ENCODE measurements at regions not wholly inside any gene's neighbourhood (a gene's known extent, or its start where the extent isn't known, plus 50 kb on each side); places are given as distances from the start of the nearest gene placed in this dataset.

DNA sequence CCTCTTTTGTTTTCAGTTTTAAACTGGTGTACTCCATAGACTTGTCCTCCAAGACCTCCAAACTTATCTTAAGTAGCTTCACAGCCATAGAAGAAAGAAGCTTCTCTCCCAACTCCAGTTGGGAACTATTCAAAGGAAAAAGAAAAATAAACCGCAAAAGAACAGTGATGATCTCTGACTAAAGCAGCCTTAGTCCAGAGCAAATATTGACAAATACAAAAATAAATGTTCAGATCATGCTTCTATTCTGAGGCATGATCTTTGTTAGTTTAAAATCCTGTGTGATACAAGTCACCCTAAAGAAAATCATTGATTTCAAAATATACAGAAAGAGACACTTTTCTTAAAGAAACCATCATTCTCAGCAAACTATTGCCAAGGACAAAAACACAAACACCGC is 373.0 kb upstream of the SMIM30 start:
- H3K36me3 ChIP-seq (ENCODE audit: insufficient read depth, low read length) = no peaks in the 10 kb centered on the region
- H3K4me2 ChIP-seq (ENCODE audit: low read length) = no peak overlapping the region

DNA sequence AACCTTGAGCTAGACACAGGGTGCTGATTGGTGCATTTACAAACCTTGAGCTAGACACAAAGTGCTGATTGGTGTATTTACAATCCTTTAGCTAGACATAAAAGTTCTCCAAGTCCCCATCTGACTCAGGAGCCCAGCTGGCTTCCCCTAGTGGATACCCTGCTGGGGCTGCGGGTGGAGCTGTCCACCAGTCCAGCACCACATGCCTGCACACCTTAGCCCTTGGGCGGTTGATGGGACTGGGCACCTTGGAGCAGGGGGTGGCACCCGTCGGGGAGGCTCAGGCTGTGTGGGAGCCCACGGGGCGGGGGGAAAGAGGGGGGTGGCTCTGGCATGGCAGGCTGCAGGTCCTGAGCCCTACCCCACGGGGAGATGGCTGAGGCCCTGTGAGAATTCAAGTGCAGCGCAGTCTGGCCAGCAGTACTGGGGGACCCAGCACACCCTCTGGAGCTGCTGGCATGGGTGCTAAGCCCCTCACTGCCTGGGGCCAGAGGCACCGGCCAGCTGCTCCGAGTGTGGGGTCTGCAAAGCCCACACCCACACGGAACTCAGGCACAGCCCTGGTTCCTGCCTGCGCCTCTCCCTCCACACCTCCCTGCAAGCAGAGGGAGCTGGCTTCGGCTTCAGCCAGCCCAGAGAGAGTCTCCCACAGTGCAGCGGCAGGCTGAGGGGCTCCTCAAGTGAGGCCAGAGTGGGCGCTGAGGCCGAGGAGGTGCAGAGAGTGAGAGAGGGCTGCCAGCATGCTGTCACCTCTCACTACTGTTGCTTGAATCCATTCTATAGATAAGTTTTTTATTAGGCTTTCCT is 369.8 kb upstream of the SMIM30 start:
- Histone ChIP-seq H3K36me3 (ENCODE audit: insufficient read depth, low read length) (no peaks in the 10 kb centered on the region), H3K27me3 (ENCODE audit: control insufficient read depth, insufficient read depth, low read length) (no peaks in the 10 kb centered on the region), H3K9ac (ENCODE audit: low read depth, low read length) (no peak overlapping the region), H3K4me3 (ENCODE audit: low read length) (no peak overlapping the region), H3K4me1 (ENCODE audit: control insufficient read depth, insufficient read depth, low read length) (no peaks in the 10 kb centered on the region), H3K9me3 (replicated peaks; ENCODE audit: low read length) (no peaks in the 10 kb centered on the region), H3K4me2 (ENCODE audit: low read length) (no peak overlapping the region)

More for the DNA sequence above, 373.0 kb upstream of the SMIM30 start:
- Histone ChIP-seq H3K27me3 (ENCODE audit: control insufficient read depth, insufficient read depth, low read length) (no peaks in the 10 kb centered on the region), H3K9ac (ENCODE audit: low read depth, low read length) (no peak overlapping the region), H3K9me3 (replicated peaks; ENCODE audit: low read length) (no peaks in the 10 kb centered on the region), H3K4me3 (ENCODE audit: low read length) (no peak overlapping the region), H3K4me1 (ENCODE audit: control insufficient read depth, insufficient read depth, low read length) (no peaks in the 10 kb centered on the region)

DNA sequence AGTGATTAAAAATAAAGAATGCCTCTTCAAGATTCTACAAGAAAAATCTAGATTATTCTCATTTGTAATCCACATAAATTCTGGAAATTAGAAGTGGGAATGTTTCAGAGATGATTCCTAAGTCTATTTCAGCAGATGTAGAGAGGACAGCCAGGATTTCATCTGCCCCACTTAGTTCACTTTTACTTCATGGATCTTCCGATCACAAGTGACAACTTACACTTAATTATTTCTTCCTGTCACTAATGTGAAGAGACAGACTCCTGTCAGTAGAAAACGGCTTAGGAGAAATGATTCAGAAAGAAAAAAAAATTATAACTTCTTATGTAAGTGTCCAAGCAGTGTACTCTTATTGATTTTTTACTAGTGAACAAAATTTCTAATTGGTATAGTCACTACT is 368.2 kb upstream of the SMIM30 start:
- Histone ChIP-seq H3K9ac (ENCODE audit: low read depth, low read length) (no peak overlapping the region), H3K36me3 (ENCODE audit: insufficient read depth, low read length) (no peaks in the 10 kb centered on the region), H3K4me3 (ENCODE audit: low read length) (no peak overlapping the region)

DNA sequence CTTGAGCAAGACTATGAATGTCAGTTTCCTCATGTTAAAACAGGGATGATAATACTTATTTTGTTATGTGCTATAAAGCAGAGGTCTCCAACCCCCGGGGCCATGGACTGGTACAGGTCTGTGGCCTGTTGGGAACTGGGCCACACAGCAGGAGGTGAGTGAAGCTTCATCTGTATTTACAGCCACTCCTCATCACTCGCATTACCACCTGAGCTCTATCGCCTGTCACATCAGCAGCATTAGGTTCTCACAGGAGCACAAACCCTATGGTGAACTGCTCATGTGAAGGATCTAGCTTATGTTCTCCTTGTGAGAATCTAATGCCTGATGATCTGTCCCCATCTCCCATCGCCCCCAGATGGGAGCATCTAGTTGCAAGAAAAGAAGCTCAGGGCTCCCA is 365.3 kb upstream of the SMIM30 start:
- H3K4me3 ChIP-seq (ENCODE audit: low read length) = no peak overlapping the region
- no peak overlapping the region for H3K9ac ChIP-seq (ENCODE audit: low read depth, low read length)
- H3K27me3 ChIP-seq (ENCODE audit: control insufficient read depth, insufficient read depth, low read length) = no peaks in the 10 kb centered on the region

More for the DNA sequence above, 368.2 kb upstream of the SMIM30 start:
- Histone ChIP-seq H3K4me1 (ENCODE audit: control insufficient read depth, insufficient read depth, low read length) (no peaks in the 10 kb centered on the region), H3K9me3 (replicated peaks; ENCODE audit: low read length) (no peaks in the 10 kb centered on the region), H3K4me2 (ENCODE audit: low read length) (no peak overlapping the region), H3K27me3 (ENCODE audit: control insufficient read depth, insufficient read depth, low read length) (no peaks in the 10 kb centered on the region)

DNA sequence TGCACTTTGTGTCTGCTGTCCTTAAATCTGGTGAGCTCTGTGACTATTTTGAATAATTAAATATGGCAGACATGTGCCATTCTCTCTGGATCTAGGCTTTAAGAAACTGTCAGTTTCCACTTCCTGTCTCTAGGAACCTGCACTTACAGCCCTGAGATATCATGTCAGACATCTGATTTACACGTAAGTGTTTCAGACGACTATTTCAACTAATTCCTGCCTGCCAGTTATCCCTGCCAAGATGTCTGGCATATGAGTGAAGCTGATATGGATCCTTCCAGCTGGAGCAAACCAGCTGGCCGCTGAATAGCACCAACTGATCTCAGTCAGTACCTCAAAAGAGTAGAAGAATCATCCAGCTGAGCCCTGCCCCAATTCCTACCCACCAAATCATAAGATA is 362.2 kb upstream of the SMIM30 start:
- Histone ChIP-seq H3K36me3 (ENCODE audit: insufficient read depth, low read length) (no peaks in the 10 kb centered on the region), H3K4me3 (ENCODE audit: low read length) (no peak overlapping the region), H3K9me3 (replicated peaks; ENCODE audit: low read length) (no peaks in the 10 kb centered on the region), H3K4me2 (ENCODE audit: low read length) (no peak overlapping the region), H3K4me1 (ENCODE audit: control insufficient read depth, insufficient read depth, low read length) (no peaks in the 10 kb centered on the region), H3K27me3 (ENCODE audit: control insufficient read depth, insufficient read depth, low read length) (no peaks in the 10 kb centered on the region), H3K9ac (ENCODE audit: low read depth, low read length) (no peak overlapping the region)

More for the DNA sequence above, 365.3 kb upstream of the SMIM30 start:
- Histone ChIP-seq H3K36me3 (ENCODE audit: insufficient read depth, low read length) (no peaks in the 10 kb centered on the region), H3K9me3 (replicated peaks; ENCODE audit: low read length) (no peaks in the 10 kb centered on the region), H3K4me2 (ENCODE audit: low read length) (no peak overlapping the region), H3K4me1 (ENCODE audit: control insufficient read depth, insufficient read depth, low read length) (no peaks in the 10 kb centered on the region)

DNA sequence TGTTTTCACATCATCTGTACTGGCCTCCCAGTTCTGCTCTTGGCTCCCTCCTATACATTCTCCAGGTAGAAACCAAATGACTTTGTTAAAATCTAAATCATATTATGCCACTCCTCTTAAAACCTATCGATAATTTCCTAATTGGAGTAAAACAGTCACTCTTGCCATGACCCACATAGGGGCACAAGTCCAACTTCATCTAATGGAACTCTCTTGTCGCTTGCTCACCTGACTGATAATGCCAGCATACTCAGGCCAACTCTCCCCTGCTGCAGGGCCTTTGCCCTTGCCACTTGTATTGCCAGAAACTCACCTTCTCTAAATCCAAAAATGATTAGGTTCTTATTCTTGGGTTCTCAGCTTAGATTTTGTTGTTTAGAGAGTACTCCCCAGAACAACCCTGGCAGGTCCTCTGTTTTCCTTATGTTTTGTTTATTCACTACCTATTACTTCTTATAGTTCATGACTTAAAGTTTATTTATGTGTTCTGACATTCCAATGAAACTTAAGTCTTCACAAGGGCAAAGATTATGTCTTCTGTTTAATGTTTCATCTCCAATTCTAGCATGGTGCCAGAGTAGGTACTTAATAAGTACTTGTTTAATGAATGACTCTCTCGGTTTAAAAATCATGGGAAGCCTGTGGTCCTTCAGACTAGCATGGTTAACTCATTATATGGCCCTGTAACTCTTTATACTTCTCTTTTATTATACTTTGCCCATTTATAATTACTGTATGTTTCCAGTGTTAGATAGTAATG is 345.9 kb upstream of the SMIM30 start:
- no peak overlapping the region for H3K4me2 ChIP-seq (ENCODE audit: low read length)
- no peak overlapping the region for H3K4me3 ChIP-seq (ENCODE audit: low read length)
- no peaks in the 10 kb centered on the region for H3K27me3 ChIP-seq (ENCODE audit: control insufficient read depth, insufficient read depth, low read length)
- H3K9me3 ChIP-seq (replicated peaks; ENCODE audit: low read length) = no peaks in the 10 kb centered on the region
- H3K9ac ChIP-seq (ENCODE audit: low read depth, low read length) = no peak overlapping the region
- no peaks in the 10 kb centered on the region for H3K36me3 ChIP-seq (ENCODE audit: insufficient read depth, low read length)
- no peaks in the 10 kb centered on the region for H3K4me1 ChIP-seq (ENCODE audit: control insufficient read depth, insufficient read depth, low read length)

DNA sequence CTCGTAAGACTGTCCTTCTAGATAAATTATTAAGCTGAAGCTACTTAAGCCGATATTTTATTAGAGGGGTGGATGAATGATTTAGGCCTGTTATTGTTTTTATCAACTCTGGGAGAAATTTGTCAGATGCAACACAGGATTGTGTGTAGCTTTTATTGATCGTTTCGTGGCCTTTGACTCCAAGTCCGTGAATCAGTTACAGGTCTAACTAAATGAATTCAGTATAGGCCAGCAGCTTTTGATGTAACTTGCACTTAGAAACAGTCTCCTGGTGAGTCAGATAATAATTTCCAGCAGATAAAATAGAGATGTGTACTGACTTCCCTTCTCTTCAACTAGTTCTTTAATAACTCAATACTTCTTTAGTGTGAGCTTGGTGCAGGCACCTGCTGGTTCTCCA is 341.7 kb upstream of the SMIM30 start:
- Histone ChIP-seq H3K36me3 (ENCODE audit: insufficient read depth, low read length) (no peaks in the 10 kb centered on the region), H3K4me2 (ENCODE audit: low read length) (no peak overlapping the region), H3K4me3 (ENCODE audit: low read length) (no peak overlapping the region), H3K9ac (ENCODE audit: low read depth, low read length) (no peak overlapping the region), H3K27me3 (ENCODE audit: control insufficient read depth, insufficient read depth, low read length) (no peaks in the 10 kb centered on the region), H3K9me3 (replicated peaks; ENCODE audit: low read length) (no peaks in the 10 kb centered on the region), H3K4me1 (ENCODE audit: control insufficient read depth, insufficient read depth, low read length) (no peaks in the 10 kb centered on the region)

DNA sequence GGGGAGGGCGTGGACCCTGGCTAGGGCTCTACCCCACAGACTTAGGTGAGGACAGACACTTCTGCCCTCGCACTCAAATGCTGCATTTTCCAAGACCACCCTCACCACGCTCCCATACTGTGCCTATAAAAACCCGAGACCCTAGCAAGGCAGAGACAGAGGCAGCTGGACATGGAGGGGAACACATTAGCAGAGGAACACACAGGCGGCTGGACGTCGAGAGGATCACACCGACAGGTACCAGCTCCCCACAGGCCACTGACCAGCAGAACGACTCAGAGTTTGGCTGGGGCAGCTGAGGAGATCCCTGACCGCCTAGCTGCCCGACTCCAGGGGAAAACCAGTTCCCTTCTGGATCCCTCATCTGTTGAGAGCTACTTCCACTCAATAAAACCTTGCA is 338.2 kb upstream of the SMIM30 start:
- Histone ChIP-seq H3K9ac (ENCODE audit: low read depth, low read length) (no peak overlapping the region), H3K27me3 (ENCODE audit: control insufficient read depth, insufficient read depth, low read length) (no peaks in the 10 kb centered on the region), H3K36me3 (ENCODE audit: insufficient read depth, low read length) (no peaks in the 10 kb centered on the region), H3K4me2 (ENCODE audit: low read length) (no peak overlapping the region), H3K4me1 (ENCODE audit: control insufficient read depth, insufficient read depth, low read length) (no peaks in the 10 kb centered on the region), H3K9me3 (replicated peaks; ENCODE audit: low read length) (no peaks in the 10 kb centered on the region), H3K4me3 (ENCODE audit: low read length) (no peak overlapping the region)

DNA sequence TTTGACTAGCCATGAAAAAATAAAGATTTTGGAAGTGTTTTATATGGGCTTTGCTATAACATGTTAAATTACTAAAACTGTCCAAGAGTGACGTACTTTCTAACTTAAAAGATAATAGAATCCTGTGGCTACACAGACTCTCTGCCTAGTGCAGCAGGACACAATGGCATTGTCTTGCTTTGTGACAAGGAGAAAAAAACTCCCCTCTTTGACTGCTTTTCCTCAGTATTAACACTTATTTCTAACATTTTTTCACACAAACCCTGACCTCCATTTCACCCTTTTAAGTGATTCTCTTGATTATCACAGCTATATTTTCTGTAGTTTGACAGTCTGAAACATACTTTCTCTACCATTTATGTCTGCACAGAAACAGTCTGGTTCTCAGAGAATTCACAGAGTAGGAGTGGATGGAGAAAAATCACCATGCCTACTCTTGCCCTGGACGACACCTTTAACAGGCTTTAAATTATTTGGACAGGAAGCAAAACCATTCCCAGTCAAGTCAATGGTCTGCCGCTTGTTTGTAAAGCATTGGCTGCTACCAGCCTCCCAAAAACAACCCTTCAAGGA is 336.3 kb upstream of the SMIM30 start:
- no peaks in the 10 kb centered on the region for H3K27me3 ChIP-seq (ENCODE audit: control insufficient read depth, insufficient read depth, low read length)
- no peak overlapping the region for H3K4me2 ChIP-seq (ENCODE audit: low read length)
- H3K4me1 ChIP-seq (ENCODE audit: control insufficient read depth, insufficient read depth, low read length) = no peaks in the 10 kb centered on the region
- no peak overlapping the region for H3K9ac ChIP-seq (ENCODE audit: low read depth, low read length)
- H3K4me3 ChIP-seq (ENCODE audit: low read length) = no peak overlapping the region
- H3K9me3 ChIP-seq (replicated peaks; ENCODE audit: low read length) = no peaks in the 10 kb centered on the region
- no peaks in the 10 kb centered on the region for H3K36me3 ChIP-seq (ENCODE audit: insufficient read depth, low read length)

DNA sequence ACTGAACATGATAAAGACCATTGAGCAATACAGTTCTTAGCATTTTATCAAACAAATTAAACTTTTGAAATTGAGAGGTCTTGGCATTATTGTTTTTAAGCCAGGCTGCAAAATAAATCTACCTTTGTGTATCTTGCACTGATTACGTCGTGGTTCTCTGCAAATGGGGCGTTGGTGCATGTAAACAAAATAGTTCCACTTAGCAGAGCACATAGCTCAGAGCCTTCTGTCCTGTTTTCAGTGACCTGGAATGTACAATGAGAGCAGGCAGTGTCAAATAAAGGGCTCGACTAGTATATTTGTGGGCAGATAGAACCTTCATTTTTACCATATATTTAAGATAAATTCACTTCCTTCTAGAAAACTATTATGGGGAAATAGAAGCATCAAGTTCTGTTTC is 333.9 kb upstream of the SMIM30 start:
- no peaks in the 10 kb centered on the region for H3K27me3 ChIP-seq (ENCODE audit: control insufficient read depth, insufficient read depth, low read length)
- no peak overlapping the region for H3K4me3 ChIP-seq (ENCODE audit: low read length)

DNA sequence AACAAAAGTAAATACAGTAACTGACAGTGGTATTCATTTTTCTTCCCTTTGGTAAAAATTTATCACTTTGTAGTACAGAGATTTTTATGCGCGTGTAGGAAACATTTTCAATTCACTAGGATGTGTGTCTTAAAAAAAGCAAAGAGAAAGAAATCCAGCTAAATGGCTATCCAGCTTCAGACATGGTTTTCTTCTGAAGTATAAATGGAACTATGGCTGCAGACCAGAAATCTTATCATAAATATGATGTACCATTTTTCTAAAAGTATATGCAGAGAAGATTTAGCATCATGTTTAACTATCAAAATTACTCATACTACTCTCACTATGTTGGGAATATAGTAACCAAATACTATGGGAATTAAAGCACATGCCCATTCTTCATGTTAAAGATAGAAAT is 328.4 kb upstream of the SMIM30 start:
- H3K27me3 ChIP-seq (ENCODE audit: control insufficient read depth, insufficient read depth, low read length) = no peaks in the 10 kb centered on the region
- no peaks in the 10 kb centered on the region for H3K9me3 ChIP-seq (replicated peaks; ENCODE audit: low read length)
- no peaks in the 10 kb centered on the region for H3K4me1 ChIP-seq (ENCODE audit: control insufficient read depth, insufficient read depth, low read length)
- H3K36me3 ChIP-seq (ENCODE audit: insufficient read depth, low read length) = no peaks in the 10 kb centered on the region
- no peak overlapping the region for H3K4me2 ChIP-seq (ENCODE audit: low read length)
- H3K9ac ChIP-seq (ENCODE audit: low read depth, low read length) = no peak overlapping the region
- no peak overlapping the region for H3K4me3 ChIP-seq (ENCODE audit: low read length)

More for the DNA sequence above, 333.9 kb upstream of the SMIM30 start:
- Histone ChIP-seq H3K4me1 (ENCODE audit: control insufficient read depth, insufficient read depth, low read length) (no peaks in the 10 kb centered on the region), H3K9me3 (replicated peaks; ENCODE audit: low read length) (no peaks in the 10 kb centered on the region), H3K4me2 (ENCODE audit: low read length) (no peak overlapping the region), H3K36me3 (ENCODE audit: insufficient read depth, low read length) (no peaks in the 10 kb centered on the region), H3K9ac (ENCODE audit: low read depth, low read length) (no peak overlapping the region)

Data from skeletal muscle satellite cell (primary cell).